ENCODE measurements at regions not wholly inside any gene's neighbourhood (a gene's known extent, or its start where the extent isn't known, plus 50 kb on each side); places are given as distances from the start of the nearest gene placed in this dataset.

DNA sequence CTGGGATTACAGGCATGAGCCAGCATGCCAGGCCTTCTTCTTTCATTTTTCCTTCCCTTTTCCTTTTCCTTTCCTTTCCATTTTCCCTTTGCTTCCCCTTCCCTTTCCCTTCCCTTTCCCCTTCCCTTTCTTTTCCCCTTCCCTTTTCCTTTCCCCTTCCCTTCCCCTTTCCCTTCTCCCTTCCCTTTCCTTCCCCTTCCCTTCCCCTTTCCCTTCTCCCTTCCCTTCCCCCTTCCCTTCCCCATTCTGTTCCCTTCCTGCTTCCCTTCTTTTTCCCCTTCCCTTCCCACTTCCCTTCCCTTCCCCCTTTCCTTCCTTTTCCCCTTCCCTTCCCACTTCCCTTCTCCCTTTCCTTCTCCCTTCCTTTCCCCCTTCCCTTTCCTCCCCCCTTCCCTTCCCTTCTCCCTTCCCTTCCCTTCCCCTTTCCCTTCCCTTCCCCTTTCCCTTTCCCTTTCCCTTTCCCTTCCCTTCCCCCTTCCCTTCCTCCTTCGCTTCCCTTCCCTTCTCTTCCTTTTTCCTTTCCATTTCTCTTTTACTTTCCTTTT lies 712.2 kb upstream of the POM121L12 start:
- no peak for DNase-seq

DNA sequence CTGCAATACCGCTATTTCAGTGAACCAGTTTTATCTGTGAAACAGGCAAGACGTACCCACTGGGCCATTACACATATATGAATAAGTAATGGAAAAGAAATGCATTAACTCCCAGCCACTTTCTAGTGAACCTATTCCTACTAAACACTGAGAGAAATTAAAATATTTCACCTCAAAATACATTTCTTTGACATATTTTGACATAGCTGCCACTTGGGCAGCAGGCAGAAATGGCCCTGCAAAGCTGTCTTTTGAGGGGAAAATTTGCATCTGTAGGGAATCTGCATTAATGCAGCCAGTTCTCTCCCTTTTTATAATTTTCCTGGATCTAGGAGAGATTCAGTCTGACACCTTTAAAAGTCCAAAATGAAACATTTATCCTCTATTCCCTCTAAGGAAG lies 714.8 kb upstream of the POM121L12 start:
- DNase-seq: no peak

DNA sequence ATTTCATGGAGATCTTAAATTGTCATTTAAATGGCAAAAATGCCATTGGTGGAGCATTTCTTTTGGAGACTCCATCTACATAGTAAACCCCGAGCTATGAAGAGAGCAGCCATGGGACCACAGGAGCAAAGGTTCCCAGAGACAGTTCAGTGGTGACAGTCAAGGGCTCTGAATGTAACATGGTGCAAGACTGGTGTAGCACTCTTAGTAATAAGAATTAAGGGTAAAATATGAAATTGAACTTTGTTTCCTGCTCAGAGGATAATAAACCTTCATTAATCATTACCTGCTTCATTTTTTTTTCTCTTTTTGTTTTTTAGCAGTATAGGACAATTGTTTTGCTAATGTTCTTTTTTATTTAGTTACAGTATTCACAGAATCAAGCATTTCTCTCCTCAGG lies 717.5 kb upstream of the POM121L12 start:
- no peak for DNase-seq

DNA sequence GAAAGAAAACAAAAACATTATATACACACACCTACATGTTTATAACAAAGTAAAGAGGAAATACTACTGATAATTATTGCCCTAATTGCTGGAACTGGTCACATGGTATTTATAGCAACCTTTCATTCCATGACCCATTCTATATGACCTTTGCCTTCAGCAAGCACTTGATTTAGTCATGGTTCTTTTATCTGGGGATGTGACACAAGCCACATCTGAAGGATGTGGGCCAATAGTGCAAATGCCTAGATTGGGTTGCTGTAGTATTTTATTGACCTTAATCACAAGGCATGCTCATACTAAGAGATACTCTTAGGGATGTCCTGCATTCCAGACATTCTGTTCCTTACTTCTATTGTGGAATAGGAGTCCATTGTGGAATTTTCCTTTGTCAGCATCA lies 723.5 kb upstream of the POM121L12 start:
- DNase-seq: no peak

DNA sequence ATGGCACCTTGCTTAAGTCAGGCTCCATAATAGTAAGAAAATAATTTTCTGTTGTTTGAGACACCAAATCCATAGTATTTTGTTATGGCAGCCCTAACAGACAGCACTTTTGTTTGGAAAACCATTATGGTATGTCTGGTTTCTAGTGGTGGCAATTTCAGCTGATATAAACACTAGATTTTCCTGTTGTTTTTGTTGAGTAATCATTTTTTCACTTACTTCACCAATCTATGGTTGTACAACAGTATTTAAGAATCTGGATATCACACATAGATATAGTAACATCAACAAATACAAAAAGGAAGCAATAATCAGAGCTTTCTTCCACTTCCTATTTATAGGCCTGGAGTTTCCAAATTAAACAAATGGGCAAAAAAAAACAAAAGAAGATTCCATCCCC lies 725.8 kb upstream of the POM121L12 start:
- DNase-seq: no peak

DNA sequence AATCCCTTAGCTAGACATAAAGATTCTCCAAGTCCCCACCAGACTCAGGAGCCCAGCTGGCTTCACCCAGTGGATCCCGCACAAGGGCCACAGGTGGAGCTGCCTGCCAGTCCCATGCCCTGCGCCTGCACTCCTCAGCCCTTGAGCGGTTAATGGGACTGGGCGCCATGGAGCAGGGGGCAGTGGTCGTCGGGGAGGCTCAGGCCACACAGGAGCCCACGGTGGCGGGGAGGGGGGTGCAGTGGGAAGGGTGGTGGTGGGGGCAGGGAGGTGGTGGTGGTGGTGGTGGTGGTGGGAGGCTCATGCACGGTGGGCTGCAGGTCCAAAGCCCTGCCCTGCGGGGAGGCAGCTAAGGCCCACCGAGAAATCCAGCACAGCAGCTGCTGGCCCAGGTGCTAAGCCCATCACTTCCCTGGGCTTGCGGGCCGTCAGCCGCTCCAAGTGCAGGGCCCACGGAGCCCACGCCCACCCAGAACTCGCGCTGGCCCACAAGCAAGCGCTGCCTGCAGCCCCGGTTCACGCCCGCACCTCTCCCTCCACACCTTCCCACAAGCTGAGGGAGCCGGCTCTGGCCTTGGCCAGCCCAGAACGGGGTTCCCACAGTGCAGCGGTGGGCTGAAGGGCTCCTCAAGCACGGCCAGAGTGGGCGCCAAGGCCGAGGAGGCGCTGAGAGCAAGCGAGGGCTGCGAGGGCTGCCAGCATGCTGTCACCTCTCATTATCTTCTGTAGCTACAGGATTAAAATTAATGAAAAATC lies 732.5 kb upstream of the POM121L12 start:
- DNase-seq: no peak

DNA sequence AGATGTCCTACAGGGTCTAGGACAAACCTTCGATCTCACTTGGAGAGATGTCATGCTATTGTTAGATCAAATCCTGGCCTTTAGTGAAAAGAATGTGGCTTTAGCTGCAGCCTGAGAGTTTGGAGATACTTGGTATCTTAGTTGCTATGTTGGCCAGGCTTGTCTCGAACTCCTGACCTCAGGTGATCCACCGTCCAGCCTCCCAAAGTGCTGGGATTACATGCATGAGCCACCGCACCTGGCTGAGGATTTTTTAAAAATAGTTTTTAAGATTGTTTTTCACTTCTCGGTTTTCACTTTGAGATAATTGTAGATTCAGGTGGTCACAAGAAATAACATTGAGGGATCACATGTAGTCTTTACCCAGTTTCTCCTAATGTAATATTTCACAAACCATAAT lies 738.3 kb upstream of the POM121L12 start:
- no peak for DNase-seq

DNA sequence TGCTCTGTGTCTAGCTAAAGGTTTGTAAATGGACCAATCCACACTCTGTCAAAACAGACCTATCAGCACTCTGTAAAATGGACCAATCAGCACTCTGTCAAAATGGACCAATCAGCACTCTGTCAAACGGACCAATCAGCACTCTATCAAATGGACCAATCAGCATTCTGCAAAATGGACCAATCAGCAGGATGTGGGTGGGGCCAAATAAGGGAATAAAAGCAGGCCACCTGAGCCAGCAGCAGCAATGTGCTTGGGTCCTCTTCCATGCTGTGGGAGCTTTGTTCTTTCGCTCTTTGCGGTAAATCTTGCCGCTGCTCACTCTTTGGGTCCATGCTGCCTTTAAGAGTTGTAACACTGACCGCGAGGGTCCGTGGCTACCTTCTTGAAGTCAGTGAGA lies 740.5 kb upstream of the POM121L12 start:
- DNase-seq: no peak

DNA sequence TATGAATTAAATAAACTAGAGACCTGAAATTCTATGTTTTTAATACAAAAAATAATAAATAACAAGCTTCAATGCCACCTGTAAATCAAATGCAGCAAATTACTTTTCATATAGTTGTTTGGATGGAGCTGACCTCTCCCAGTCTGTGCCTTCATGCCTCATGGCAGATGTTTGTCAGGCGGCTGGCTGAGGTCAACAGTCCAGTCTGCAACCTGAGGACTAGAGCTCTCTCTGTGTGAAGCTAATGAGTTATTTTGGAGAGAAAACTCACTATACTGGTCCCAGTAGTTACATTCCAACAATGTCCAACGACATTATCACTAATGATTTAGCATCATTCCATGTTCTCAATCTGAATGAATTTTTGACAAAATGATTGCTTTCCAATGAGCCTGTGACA lies 746.2 kb upstream of the POM121L12 start:
- no peak for DNase-seq

DNA sequence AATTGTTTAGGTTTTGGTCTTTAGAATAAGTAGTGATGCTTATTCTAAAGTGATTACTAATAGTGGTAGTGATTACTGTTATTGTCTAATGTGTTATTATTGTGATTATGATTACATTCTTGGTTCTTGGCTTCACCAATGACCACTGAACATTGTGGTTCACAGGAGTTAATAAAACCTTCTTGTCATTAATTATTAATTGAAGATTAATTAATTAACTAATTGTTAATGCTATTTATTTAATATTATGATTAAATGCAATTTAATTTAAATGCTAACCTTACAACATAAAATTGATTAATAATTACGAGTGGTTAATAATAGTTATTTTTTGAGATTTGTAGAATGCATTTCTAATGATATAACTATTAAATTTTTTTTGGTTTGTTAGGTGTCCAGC lies 747.7 kb upstream of the POM121L12 start:
- no peak for DNase-seq

DNA sequence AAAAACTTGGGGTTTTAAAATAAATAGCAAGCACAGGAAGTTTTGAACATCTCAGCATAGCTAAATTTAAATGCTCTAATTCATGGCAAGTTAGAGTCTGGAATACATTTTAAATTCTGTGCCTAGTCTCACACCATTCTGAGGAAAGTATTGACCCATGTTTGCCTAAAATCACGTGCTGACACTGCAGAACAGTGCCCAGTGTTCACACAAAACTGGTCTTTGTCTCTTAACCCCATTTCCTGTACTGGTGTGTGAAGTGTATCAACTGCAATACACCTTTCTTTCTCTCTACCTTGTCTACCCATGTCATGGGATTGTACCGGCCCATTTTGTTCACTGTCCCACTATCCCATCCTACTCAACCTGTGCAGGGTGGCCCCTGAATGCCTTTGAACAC lies 749.7 kb upstream of the POM121L12 start:
- DNase-seq: no peak

DNA sequence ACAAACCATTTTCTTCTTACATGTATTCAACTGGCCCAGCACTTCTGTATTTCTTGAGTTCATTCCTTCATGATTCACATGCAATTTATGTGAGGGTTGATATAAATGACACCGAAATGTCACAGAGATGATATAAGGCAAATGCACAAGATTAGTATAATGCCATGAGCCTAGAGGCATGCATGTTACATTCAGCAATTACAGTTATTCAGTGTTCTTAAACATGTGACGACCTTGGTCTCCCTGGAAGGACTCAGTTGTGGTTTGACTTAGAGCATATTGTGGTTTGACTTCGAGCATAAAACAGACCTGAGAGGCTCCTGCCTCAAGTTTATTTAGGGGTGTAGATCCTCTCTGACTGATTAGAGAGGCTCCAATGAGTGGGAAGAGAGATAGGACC lies 752.1 kb upstream of the POM121L12 start:
- no peak for DNase-seq

DNA sequence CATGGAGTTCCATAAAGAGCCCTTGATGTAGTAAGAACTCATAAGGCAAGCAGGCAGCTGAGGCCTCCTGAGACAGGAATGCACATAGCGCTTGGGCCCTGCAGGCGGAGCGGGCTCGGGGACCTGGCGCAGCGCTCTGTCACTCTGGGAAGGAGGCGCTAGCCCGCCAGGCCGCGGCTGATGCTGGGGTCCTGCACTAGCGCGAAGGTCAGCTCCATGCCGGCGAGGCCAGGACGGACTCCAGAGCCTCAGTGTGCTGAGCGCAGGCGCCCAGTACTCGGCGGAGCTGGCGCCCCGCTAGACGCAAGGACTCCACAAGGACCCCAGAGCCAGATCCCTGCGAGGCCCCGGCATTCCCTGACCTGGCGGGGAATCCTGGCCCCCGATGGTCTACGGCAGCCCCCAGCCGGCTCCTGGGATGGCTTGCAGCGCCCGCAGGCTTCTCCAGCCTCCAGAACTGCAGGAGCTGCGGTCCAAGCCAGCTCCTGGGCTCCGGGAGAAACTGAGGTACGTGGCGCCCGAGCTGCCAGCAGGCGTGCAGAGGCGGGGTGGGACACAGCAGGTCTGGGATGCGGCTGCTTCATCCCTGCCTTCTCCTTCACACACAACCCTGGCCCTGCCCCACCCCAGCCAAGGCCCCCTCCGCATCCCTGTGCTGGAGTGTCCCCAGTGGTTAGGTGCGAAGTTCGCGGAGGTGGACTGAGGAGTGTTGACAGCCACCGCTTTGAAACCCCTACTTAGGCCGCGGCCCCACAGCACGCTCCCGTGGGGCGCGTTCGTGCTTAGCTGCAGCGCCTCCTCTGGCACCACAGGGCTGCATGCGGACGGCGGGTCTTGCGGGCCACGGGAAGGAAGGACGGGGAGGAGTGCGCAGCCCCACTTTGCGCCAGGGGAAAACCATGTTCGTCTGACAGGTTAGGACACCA lies 761.5 kb upstream of the POM121L12 start:
- no peak for DNase-seq

DNA sequence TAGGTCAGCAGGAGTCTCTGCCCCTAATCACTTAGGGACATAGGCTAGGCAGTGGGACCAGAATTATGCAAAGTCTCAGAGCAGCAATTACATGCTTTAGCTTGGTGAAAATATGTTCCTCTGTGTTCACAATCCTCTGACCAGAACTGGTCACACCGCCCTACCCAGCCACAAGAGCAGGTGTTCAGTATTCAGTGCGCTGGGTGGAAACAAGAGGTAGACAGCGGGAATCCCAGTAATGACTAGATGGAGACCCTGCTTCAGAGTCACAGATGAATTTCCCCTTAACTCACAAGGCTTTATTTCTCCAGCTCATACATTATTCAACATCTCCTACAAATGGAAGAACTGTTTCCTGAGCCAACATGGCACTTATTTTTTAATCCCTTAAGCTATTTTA lies 763.7 kb upstream of the POM121L12 start:
- DNase-seq: no peak

DNA sequence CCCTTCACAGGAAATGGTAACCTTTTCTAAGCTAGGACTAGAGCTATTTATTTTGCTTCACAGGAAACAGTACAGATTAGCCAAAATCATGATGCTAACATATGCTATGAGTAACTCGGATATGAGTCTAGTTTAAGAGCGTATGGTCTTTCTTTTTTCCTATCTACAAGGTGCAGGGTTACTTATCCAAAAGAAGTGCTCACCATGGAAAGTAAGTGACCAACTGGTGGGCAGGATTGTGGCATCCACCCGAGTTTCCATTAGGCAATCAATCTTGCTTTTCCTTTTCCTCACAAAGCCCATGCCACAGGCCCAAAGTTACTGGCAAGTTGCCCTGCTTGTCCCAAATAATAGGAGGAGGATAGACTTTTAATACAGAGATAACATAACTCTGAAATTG lies 765.1 kb upstream of the POM121L12 start:
- no peak for DNase-seq

DNA sequence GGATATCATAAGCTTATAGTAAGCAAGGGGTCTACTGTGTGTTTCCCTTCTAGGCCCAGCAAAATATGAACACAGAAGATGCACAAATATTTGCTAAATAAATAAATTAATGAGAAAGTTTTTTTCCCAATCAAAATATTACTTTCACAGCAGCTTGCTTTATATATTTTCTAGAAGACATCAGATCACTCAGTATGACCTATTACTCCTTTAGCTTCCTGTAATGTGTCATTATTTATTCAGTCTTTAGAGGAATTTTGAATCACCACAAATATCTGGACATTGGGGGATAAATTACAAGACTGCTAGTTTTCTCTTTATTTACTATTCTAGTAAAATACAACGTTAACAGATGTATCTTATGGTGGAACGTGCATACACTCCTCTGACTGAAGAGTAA lies 765.8 kb upstream of the POM121L12 start:
- no peak for DNase-seq

DNA sequence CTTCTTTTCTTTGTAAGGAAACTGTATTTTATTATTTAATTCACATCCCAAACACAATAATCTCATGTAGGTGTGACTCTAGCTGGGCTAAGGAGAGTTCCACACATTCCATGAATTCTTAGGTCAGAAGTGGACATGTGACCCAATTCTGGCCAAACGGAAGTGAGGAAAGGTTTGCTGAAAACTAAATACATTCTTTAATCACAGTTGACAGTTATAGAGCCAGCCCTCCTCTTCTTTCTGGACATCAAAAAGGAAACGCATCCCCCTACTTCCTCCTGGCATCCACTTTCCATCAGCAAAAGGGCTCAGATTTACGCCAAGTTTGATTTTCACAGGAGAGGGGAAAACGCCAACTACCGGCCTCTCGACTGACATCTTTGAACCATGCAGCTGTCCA lies 774.4 kb upstream of the POM121L12 start:
- DNase-seq: no peak

DNA sequence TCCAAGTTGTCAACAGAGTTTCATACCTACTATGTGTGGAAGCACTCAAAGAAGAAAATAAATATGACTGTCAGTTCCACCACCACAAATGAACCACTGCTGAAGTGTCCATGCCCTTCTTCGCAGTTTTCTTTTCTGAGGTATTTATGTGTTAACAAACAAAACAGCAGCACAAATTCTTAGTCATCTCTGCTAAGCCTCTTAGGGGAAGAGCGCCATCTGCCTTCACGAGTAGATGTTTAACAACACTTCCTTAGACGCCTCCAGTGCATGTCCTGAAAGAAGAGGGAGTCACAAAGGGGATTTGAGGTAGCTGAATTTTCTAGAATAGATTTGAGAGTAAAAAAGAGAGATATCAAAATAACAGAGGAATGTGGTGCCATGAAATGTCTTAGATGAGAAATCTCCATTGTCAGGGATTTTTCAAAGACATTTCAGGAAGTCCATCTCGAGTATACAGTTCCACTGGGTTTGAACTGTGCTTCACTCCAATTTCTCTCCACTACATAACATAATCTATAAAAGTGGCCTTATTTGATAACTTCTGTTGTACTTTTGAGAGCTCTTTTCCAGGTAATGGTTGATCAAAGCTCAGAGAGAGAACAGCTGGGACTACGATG lies 775.3 kb upstream of the POM121L12 start:
- no peak for DNase-seq

DNA sequence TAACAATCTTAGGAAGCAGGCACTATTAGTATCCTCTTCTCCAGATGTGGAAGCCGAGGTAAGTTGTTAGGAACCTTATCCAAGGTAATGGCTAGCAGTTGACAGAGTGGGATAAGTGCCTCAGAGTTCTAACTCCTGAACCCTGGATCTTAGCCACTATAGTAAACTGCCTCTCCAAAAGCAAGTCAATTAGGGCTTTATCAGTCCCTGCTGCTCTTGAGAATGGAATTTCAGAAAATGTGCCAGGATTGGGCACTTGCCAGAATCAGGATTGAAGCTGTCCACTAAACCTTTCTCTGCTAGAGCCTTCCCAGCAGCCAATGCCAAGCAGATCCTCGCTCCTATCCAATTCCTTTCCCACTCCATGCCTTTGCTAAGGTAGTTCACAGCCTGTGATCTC lies 777.5 kb upstream of the POM121L12 start:
- no peak for DNase-seq

DNA sequence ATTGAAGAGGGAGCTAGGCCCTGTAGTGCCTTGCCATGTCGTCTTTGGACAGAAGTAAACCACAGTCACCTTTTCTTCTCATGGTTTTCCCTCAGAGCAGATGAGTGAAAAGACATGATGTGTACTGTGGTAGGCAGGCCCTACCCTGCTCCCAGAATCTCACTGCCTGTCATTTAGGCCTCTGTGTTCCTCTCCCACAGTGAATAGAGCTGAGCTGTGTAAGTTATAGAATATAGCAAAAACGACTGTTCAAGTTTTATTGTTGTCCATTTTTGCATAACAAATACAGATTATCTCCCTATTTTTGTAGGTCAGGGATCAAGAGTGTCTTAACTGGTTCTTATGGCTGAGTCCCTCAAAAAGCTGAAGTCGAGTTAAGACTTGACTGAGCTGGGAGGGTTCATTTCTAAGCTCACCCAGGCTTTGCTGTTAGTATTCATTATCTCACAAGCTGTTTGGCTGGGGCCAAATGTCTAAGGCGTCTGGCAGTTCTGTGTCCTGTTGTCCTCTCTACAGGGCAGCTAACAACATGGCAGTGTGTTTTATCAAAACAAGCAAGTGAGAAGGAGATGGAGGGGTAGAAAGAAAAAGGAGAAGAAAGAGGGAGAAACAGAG lies 780.9 kb upstream of the POM121L12 start:
- DNase-seq: no peak

DNA sequence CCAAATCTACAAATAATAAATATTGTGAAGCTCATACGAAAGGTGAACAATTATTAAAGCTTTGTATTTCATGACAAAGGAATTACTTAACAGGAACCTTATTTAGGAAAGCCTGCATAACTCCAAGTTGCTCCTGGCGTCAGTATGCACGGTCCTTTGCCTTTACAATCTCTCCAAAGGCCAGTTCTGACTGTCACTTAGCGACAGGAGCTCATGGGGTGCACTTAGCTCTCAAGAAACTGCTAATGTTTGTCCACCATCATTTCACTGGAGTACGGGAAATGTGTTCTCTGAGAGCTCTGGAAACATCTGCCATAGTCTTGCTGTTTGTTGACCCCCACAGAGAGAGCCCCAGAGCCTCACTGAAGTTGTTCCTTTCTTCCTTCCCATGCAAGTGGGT lies 781.5 kb upstream of the POM121L12 start:
- DNase-seq: no peak

DNA sequence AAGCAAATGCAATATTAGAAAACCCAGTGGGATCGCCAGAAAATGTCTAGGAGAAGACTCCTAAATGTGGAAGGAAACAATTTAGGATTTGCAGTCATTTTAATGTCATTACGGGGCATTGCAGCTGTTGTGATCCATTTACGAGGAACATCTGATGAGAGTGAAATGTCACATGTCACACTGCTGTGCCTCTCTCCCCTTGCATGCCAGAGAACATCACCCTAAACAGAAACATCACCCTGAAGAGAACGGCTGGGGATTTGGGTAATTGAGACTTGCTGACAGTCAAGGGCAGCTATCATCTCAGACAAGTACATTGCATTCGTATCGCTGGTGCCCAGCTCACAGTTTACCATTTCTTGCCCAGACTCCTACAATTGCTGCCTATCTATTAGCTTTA lies 785.7 kb upstream of the POM121L12 start:
- no peak for DNase-seq

DNA sequence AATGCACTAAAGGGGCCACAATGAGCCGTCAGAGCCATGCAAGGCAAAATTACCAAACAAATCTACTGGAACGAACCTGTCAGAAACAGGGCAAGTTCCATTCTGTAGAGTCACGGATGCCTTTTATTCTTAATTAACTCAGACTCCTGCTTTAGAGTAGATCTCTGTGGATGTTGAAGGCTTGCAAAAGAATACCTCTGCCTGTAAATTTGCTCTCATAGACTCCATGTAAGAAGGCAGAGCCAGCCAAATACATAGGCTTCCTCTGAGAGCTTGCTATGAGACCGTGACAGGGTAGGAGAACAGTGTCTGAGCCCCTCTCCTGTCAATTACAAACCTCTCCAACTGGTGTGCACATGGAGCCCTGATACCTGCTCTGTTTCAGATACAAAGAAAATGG lies 787.9 kb upstream of the POM121L12 start:
- no peak for DNase-seq
